Hepatocyte (in vitro differentiated cells): ENCODE measurements at regions not wholly inside any gene's neighbourhood (a gene's known extent, or its start where the extent isn't known, plus 50 kb on each side); places are given as distances from the start of the nearest gene placed in this dataset.
"Not testable (repeated sequence)": the region's sequence is repeated elsewhere in the genome, so short reads cannot be mapped to it uniquely, and the experiment has no call there.

Experiments used
- DNase-seq: peaks from one replicate; pipeline ENCODE4 v3.0.0-alpha.2; 2016; ENCODE audit warnings: low spot score
- H2AFZ ChIP-seq: fragments of 200-600 bp; sonication (generic); 2 replicates; pipeline ENCODE4 v1.6.0; 2016; ENCODE audit warnings: antibody characterized with exemption, mild to moderate bottlenecking
- H3K27ac ChIP-seq: fragments of 200-600 bp; sonication (generic); 2 replicates; pipeline ENCODE4 v1.5.1; 2016; ENCODE audit warnings: mild to moderate bottlenecking
- H3K27me3 ChIP-seq: fragments of 200-600 bp; sonication (generic); 2 replicates; pipeline ENCODE4 v1.6.1; 2016
- H3K36me3 ChIP-seq: fragments of 200-600 bp; sonication (generic); replicated peaks from 2 replicates; pipeline ENCODE4 v1.5.1; 2016; ENCODE audit warnings: low read depth; ENCODE audit not compliant: insufficient read depth
- H3K4me1 ChIP-seq: fragments of 200-600 bp; sonication (generic); 2 replicates; pipeline ENCODE4 v1.5.1; 2016; ENCODE audit warnings: mild to moderate bottlenecking, moderate library complexity; ENCODE audit not compliant: insufficient read depth
- H3K4me2 ChIP-seq: fragments of 200-600 bp; sonication (generic); 2 replicates; pipeline ENCODE4 v1.6.0; 2016
- H3K4me3 ChIP-seq: fragments of 200-600 bp; sonication (generic); 2 replicates; pipeline ENCODE4 v1.5.1; 2016; ENCODE audit warnings: mild to moderate bottlenecking
- H3K79me2 ChIP-seq: fragments of 200-600 bp; sonication (generic); 2 replicates; pipeline ENCODE4 v1.6.0; 2017; ENCODE audit warnings: mild to moderate bottlenecking
- H3K9me2 ChIP-seq: fragments of 200-600 bp; sonication (generic); replicated peaks from 2 replicates; pipeline ENCODE4 v1.6.0; 2017; ENCODE audit warnings: mild to moderate bottlenecking; ENCODE audit not compliant: insufficient read depth
- H3K9me3 ChIP-seq: fragments of 200-600 bp; sonication (generic); 2 replicates; pipeline ENCODE4 v1.5.1; 2016; ENCODE audit warnings: low read depth, mild to moderate bottlenecking
- H4K20me1 ChIP-seq: fragments of 200-600 bp; sonication (generic); 2 replicates; pipeline ENCODE4 v1.6.0; 2016; ENCODE audit warnings: mild to moderate bottlenecking; ENCODE audit not compliant: insufficient read depth, poor library complexity, severe bottlenecking
- CTCF ChIP-seq: fragments of 200-600 bp; sonication (generic); IDR thresholded peaks from 2 replicates; pipeline ENCODE4 v1.5.1; 2016; ENCODE audit warnings: antibody characterized with exemption, mild to moderate bottlenecking; ENCODE audit not compliant: poor library complexity
- EZH2 ChIP-seq: fragments of 200-600 bp; sonication (generic); IDR thresholded peaks from 2 replicates; pipeline ENCODE4 v1.6.1; 2016; ENCODE audit warnings: antibody characterized with exemption, mild to moderate bottlenecking, borderline replicate concordance
- EZH2phosphoT487 ChIP-seq: fragments of 200-600 bp; sonication (generic); IDR thresholded peaks from one replicate; pipeline ENCODE4 v1.6.1; 2018; ENCODE audit warnings: antibody characterized with exemption, mild to moderate bottlenecking, low read depth, moderate library complexity; ENCODE audit not compliant: unreplicated experiment, severe bottlenecking
- WGBS: methylation state at CpG from one replicate; pipeline ENCODE4 v1.1.6; 2016; ENCODE audit warnings: low lambda C conversion rate; ENCODE audit errors: missing lambda C conversion rate; 5-methylcytosine and 5-hydroxymethylcytosine counted together

GRCh38 chr12:84397263-84397662 is 515.3 kb downstream of the SLC6A15 start:
- Histone ChIP-seq H3K27me3 (no peaks in the 10 kb centered on the region), H3K4me2 (no peak overlapping the region), H2AFZ (no peak overlapping the region), H3K9me3 (no peaks in the 10 kb centered on the region), H3K36me3 (no peaks in the 10 kb centered on the region), H4K20me1 (no peaks in the 10 kb centered on the region), H3K79me2 (no peaks in the 10 kb centered on the region), H3K27ac (no peak overlapping the region), H3K9me2 (no peaks in the 10 kb centered on the region), H3K4me3 (no peak overlapping the region), H3K4me1 (no peaks in the 10 kb centered on the region)
- 97% methylated on average over 1 of the region's 1 CpG for WGBS
- DNase-seq = no peak
- TF ChIP-seq EZH2 (no peak), CTCF (peak; percentile 47)

DNA sequence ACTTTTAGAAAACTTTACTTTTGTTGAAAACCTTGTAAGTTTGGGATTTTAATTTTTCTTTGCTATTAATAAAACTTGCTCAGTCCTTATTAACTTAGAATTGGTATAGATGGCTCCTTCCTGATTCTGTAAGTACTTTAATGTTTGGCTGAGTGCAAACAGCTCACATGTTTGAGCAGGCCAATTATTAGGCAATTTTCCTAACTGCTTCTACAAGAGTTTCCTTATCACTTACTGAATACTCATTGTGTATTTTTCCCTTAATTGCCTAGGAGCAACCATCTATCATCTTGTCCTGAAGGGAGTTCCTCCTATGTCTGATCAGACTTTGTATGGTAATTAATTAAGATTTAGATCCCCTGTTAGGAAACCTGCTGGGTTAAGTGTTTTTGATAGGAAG is 521.4 kb downstream of the SLC6A15 start:
- not testable (repeated sequence) for H3K36me3 ChIP-seq, H3K27me3 ChIP-seq, H3K4me3 ChIP-seq, H3K9me2 ChIP-seq, H3K4me2 ChIP-seq, H4K20me1 ChIP-seq, H2AFZ ChIP-seq, H3K27ac ChIP-seq, H3K9me3 ChIP-seq, H3K79me2 ChIP-seq, H3K4me1 ChIP-seq, DNase-seq

- TF ChIP-seq EZH2 = no peak
- Histone ChIP-seq H3K27ac (no peak overlapping the region), H3K79me2 (no peaks in the 10 kb centered on the region), H3K4me3 (no peak overlapping the region), H3K4me1 (no peaks in the 10 kb centered on the region), H3K36me3 (no peaks in the 10 kb centered on the region), H3K9me2 (no peaks in the 10 kb centered on the region), H3K9me3 (no peaks in the 10 kb centered on the region), H3K27me3 (no peaks in the 10 kb centered on the region), H3K4me2 (no peak overlapping the region), H4K20me1 (no peaks in the 10 kb centered on the region), H2AFZ (no peak overlapping the region)
- WGBS = 90% methylated on average over 1 of the region's 1 CpG
- DNase-seq = no peak
Measured at GRCh38 chr12:84384384-84384783, 528.2 kb downstream of the SLC6A15 start.

DNA sequence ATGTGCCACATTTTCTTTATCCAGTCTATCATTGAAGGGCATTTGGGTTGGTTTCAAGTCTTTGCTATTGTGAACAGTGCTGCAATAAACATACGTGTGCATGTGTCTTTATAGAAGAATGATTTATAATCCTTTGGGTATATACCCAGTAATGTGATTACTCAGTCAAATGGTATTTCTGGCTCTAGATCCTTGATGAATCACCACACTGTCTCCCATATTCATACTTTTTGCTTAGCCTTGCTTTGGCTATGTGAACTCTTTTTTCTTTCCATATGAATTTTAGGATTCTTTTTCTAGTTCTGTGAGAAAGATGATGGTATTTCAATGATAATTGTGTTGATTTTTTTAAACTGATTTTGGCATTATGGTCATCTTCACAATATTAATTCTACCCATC is 530.1 kb downstream of the SLC6A15 start:
- H2AFZ ChIP-seq, DNase-seq, H3K4me1 ChIP-seq, H3K9me3 ChIP-seq, H3K27ac ChIP-seq, H3K4me3 ChIP-seq, H3K9me2 ChIP-seq, H3K36me3 ChIP-seq, H3K4me2 ChIP-seq, H3K79me2 ChIP-seq, H4K20me1 ChIP-seq, H3K27me3 ChIP-seq: not testable (repeated sequence)
- WGBS = 93% methylated on average over 1 of the region's 1 CpG

- Histone ChIP-seq H3K4me3 (no peak overlapping the region), H3K79me2 (no peaks in the 10 kb centered on the region), H3K9me3 (no peaks in the 10 kb centered on the region), H2AFZ (no peak overlapping the region), H3K36me3 (no peaks in the 10 kb centered on the region), H3K27me3 (no peaks in the 10 kb centered on the region), H3K27ac (no peak overlapping the region), H4K20me1 (no peaks in the 10 kb centered on the region), H3K4me2 (no peak overlapping the region), H3K9me2 (no peaks in the 10 kb centered on the region), H3K4me1 (no peaks in the 10 kb centered on the region)
- TF ChIP-seq EZH2phosphoT487 = no peak
- TF ChIP-seq CTCF = no peak
- TF ChIP-seq EZH2 = no peak
- DNase-seq = no peak
- WGBS = 49% methylated on average over 1 of the region's 1 CpG
Measured at GRCh38 chr12:84376320-84376719, 536.3 kb downstream of the SLC6A15 start.
